ENCODE measurements at regions not wholly inside any gene's neighbourhood (a gene's known extent, or its start where the extent isn't known, plus 50 kb on each side); places are given as distances from the start of the nearest gene placed in this dataset.

- H3K4me2 ChIP-seq (ENCODE audit: low read length), result no peak overlapping the region
- no peak overlapping the region for H2AFZ ChIP-seq (ENCODE audit: low read length)
- no peak for DNase-seq (ENCODE audit: low spot score)
- TF ChIP-seq CTCF (conservative IDR thresholded peaks at IDR 0.05; ENCODE audit: low read length) (no peak), EZH2phosphoT487 (IDR thresholded peaks at IDR 0.05; ENCODE audit: borderline replicate concordance, low read depth, low read length) (no peak)
- intact Hi-C loops (cut with micrococcal nuclease; ENCODE audit: unreplicated experiment), result no loop called here
- H3K36me3 ChIP-seq (ENCODE audit: insufficient read depth, low read length), result no peaks in the 10 kb centered on the region
- no peaks in the 10 kb centered on the region for H3K9me2 ChIP-seq (ENCODE audit: insufficient read depth, low read length)
- CTCF ChIA-PET (ENCODE audit: unreplicated experiment), result no interaction called here
- no peaks in the 10 kb centered on the region for H3K9me3 ChIP-seq (ENCODE audit: low read length)
- H3K4me3 ChIP-seq (ENCODE audit: low read depth, low read length, poor library complexity, severe bottlenecking), result no peak overlapping the region
- H4K20me1 ChIP-seq (ENCODE audit: insufficient read depth, low read length), result no peaks in the 10 kb centered on the region
- BruUV-seq (replicated peaks), result no TSS peak
- H3K79me2 ChIP-seq (ENCODE audit: insufficient read depth, low read depth, low read length), result no peaks in the 10 kb centered on the region
- H3K4me1 ChIP-seq (ENCODE audit: insufficient read depth, low read length, poor library complexity, severe bottlenecking), result no peaks in the 10 kb centered on the region
- no peak overlapping the region for H3K27ac ChIP-seq (ENCODE audit: low read depth, low read length, poor library complexity, severe bottlenecking)
- POLR2A ChIA-PET, result no interaction called here
These were observed 335.2 kb downstream of the PDGFC start for GRCh38 chr4:156636381-156636780.

GRCh38 chr4:156635051-156635450 lies 336.5 kb downstream of the PDGFC start:
- no TSS peak for BruUV-seq (replicated peaks)
- H3K9me2 ChIP-seq (ENCODE audit: insufficient read depth, low read length), result no peaks in the 10 kb centered on the region
- H3K79me2 ChIP-seq (ENCODE audit: insufficient read depth, low read depth, low read length), result no peaks in the 10 kb centered on the region
- H3K4me1 ChIP-seq (ENCODE audit: insufficient read depth, low read length, poor library complexity, severe bottlenecking), result no peaks in the 10 kb centered on the region
- H3K4me2 ChIP-seq (ENCODE audit: low read length), result no peak overlapping the region
- no peak overlapping the region for H3K27ac ChIP-seq (ENCODE audit: low read depth, low read length, poor library complexity, severe bottlenecking)
- no peaks in the 10 kb centered on the region for H4K20me1 ChIP-seq (ENCODE audit: insufficient read depth, low read length)
- no peaks in the 10 kb centered on the region for H3K36me3 ChIP-seq (ENCODE audit: insufficient read depth, low read length)
- DNase-seq (ENCODE audit: low spot score), result no peak
- H3K4me3 ChIP-seq (ENCODE audit: low read depth, low read length, poor library complexity, severe bottlenecking), result no peak overlapping the region
- TF ChIP-seq EZH2phosphoT487 (IDR thresholded peaks at IDR 0.05; ENCODE audit: borderline replicate concordance, low read depth, low read length), result no peak
- TF ChIP-seq CTCF (conservative IDR thresholded peaks at IDR 0.05; ENCODE audit: low read length), result no peak
- no peak overlapping the region for H2AFZ ChIP-seq (ENCODE audit: low read length)
- intact Hi-C loops (cut with micrococcal nuclease; ENCODE audit: unreplicated experiment), result no loop called here
- CTCF ChIA-PET (ENCODE audit: unreplicated experiment), result no interaction called here
- POLR2A ChIA-PET, result interaction anchor here (0.7 kb wide), 1 partner anchor 288 kb away, joined by 3 read pairs; no protein-coding TSS in a partner anchor
- no peaks in the 10 kb centered on the region for H3K9me3 ChIP-seq (ENCODE audit: low read length)

GRCh38 chr4:156634612-156635011 lies 337.0 kb downstream of the PDGFC start:
- DNase-seq (ENCODE audit: low spot score), result no peak

More at GRCh38 chr4:156634612-156635011, 337.0 kb downstream of the PDGFC start:
- BruUV-seq (replicated peaks), result no TSS peak
- H3K9me3 ChIP-seq (ENCODE audit: low read length), result no peaks in the 10 kb centered on the region
- no peaks in the 10 kb centered on the region for H3K4me1 ChIP-seq (ENCODE audit: insufficient read depth, low read length, poor library complexity, severe bottlenecking)
- ChIA-PET POLR2A (no interaction called here), CTCF (ENCODE audit: unreplicated experiment) (no interaction called here)
- H3K9me2 ChIP-seq (ENCODE audit: insufficient read depth, low read length), result no peaks in the 10 kb centered on the region
- no peaks in the 10 kb centered on the region for H3K79me2 ChIP-seq (ENCODE audit: insufficient read depth, low read depth, low read length)
- no peak overlapping the region for H3K4me2 ChIP-seq (ENCODE audit: low read length)
- TF ChIP-seq CTCF (conservative IDR thresholded peaks at IDR 0.05; ENCODE audit: low read length), result no peak
- no peak for TF ChIP-seq EZH2phosphoT487 (IDR thresholded peaks at IDR 0.05; ENCODE audit: borderline replicate concordance, low read depth, low read length)
- intact Hi-C loops (cut with micrococcal nuclease; ENCODE audit: unreplicated experiment), result no loop called here
- H3K4me3 ChIP-seq (ENCODE audit: low read depth, low read length, poor library complexity, severe bottlenecking), result no peak overlapping the region
- no peaks in the 10 kb centered on the region for H4K20me1 ChIP-seq (ENCODE audit: insufficient read depth, low read length)
- H3K36me3 ChIP-seq (ENCODE audit: insufficient read depth, low read length), result no peaks in the 10 kb centered on the region
- no peak overlapping the region for H3K27ac ChIP-seq (ENCODE audit: low read depth, low read length, poor library complexity, severe bottlenecking)
- H2AFZ ChIP-seq (ENCODE audit: low read length), result no peak overlapping the region

Data from OCI-LY7 (cell line).